SK-N-MC (cell line): ENCODE measurements at regions not wholly inside any gene's neighbourhood (a gene's known extent, or its start where the extent isn't known, plus 50 kb on each side); places are given as distances from the start of the nearest gene placed in this dataset.

Experiments
- EZH2 ChIP-seq: fragments of 200-600 bp; sonication (generic); IDR thresholded peaks from one replicate; pipeline ENCODE4 v1.6.1; 2017; ENCODE audit warnings: antibody characterized with exemption
- POLR2AphosphoS5 ChIP-seq: IDR thresholded peaks from 2 replicates; pipeline ENCODE4 v1.6.1; 2012; ENCODE audit warnings: mild to moderate bottlenecking, low read depth, low read length, borderline replicate concordance

- TF ChIP-seq EZH2, result no peak
- TF ChIP-seq POLR2AphosphoS5, result no peak
Observed at GRCh38 chr10:89080660-89081059, 90.1 kb downstream of the FAS start.
